Omental fat pad (tissue), 3 donors: ENCODE measurements at regions not wholly inside any gene's neighbourhood (a gene's known extent, or its start where the extent isn't known, plus 50 kb on each side); places are given as distances from the start of the nearest gene placed in this dataset.

ENCODE experiments used
- ATAC-seq: fragments of 150-250 bp; one replicate; pipeline ENCODE4 v1.9.1; 2016; ENCODE audit warnings: mild to moderate bottlenecking, moderate library complexity; ENCODE audit not compliant: low FRiP score
- DNase-seq: peaks from one replicate; pipeline ENCODE4 v3.0.0-alpha.2; 2019; ENCODE audit warnings: low spot score
- CTCF ChIP-seq, 3 donors: fragments of 450-650 bp; IDR thresholded peaks; one replicate each; pipeline ENCODE4 v1.5.1; 2016 to 2017; ENCODE audit warnings: antibody characterized with exemption in 3 of 3, mild to moderate bottlenecking in 3 of 3, moderate library complexity in 2 of 3

DNA sequence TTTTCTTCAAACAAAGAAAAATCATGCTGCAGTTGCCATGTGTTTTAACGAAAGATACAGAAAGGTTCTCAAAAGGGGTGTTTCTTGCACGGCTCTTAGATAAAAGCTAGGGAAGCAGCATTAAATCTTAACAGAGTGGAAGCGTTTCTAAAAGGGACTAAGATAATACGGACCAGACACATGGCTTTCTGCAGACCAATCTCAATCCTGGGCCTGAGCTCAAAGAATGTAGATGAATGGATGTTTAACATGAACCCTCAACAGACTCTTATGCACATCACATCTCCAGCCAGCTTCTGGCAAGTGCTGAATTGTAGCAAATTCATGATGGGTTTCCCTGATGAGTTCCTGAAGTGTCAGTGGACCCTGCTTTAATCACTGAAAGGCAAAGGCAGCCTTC, 80.2 kb upstream of the COX10 start:
- TF ChIP-seq CTCF (IDR thresholded peaks at IDR 0.05), result no peak
- ATAC-seq, result no peak
- DNase-seq, result no peak

DNA sequence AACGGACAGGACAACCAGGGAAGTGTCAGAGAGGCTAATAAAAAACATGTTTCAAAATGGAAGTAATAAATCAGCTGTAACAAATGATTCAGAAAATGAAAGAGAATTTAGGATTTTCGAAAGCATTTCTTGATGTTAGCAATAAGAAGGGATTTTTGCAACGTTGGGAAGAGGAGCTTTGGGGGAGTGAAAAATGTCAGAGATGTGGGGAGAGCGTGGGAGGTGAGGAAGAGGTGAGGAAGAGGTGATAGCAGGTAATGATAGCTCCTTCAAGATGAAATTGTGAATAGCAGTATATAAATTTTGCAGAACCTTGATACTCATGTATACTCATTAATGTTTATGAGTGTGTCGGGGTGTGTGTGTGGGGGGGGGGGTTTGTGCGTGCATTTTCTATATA, 76.2 kb upstream of the COX10 start:
- DNase-seq (no peak), ATAC-seq (no peak)
- no peak for TF ChIP-seq CTCF (IDR thresholded peaks at IDR 0.05)

DNA sequence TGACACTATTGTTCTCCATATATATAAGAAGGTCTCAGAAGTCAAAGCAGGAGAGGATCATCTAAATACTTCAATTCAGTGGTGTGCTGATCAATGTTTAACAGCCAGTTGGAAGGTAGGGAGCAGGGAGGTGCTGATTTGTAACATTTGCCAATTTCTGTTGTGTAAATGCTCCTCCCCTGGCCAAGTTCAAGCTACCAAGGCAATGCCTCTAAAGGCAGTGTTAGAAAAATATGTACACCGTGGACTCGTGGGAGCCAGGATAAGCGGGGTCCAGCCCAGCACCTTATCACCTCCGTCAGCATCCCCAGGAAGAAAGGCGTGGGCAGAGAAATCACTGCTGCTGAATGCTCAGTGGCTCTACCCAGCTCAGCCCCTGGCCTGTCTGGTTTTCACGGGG, 75.3 kb upstream of the COX10 start:
- DNase-seq (no peak), ATAC-seq (no peak)
- TF ChIP-seq CTCF (IDR thresholded peaks at IDR 0.05), result no peak

- no peak for TF ChIP-seq CTCF (IDR thresholded peaks at IDR 0.05)
- DNase-seq (no peak), ATAC-seq (no peak)
Observed at GRCh38 chr17:13995856-13996271, 73.4 kb upstream of the COX10 start.

DNA sequence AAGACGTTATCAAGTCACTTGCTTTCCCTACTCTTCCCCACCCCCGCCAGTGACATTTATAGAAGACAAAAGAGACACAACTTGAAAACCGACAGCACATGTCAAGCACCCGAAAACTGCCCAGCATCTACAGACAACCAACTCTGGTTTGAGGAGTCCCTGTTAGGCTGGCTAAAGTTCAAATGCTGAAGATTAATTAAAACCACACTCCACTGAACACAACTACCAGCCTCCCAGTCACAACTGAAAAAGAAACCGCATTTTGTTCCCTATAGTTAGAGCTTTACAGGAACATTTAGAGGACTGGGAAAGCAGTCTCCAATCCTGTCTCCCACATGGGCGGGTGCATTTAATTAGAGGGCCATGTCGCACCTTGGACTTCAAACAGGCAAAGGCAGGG, 73.0 kb upstream of the COX10 start:
- DNase-seq (no peak), ATAC-seq (no peak)
- TF ChIP-seq CTCF (IDR thresholded peaks at IDR 0.05), result no peak

DNA sequence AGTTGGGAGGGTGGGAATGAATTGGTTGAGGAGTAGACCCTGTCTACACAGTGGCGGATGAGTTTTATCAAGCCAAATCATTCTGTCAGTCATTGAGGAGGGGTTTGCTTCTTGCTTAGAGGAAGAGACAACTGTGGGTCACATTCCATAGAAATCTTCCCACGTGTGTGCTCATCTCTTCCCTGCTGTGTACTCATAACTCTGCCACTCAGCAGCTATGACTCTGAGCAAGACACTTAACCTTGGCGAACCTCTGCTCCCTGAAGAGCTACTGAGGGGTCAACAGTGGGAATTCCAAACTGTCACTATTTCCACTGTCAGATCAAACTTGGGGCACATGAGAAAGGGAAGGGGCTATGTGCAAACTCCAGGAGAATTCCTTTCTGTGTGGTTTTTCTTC, 72.6 kb upstream of the COX10 start:
- ATAC-seq (no peak), DNase-seq (no peak)
- no peak for TF ChIP-seq CTCF (IDR thresholded peaks at IDR 0.05)

GRCh38 chr17:14004927-14005620, 64.2 kb upstream of the COX10 start:
- no peak for DNase-seq
- no peak for TF ChIP-seq CTCF (IDR thresholded peaks at IDR 0.05)
- no peak for ATAC-seq
